OCI-M2 (cell line): ENCODE measurements at regions not wholly inside any gene's neighbourhood (a gene's known extent, or its start where the extent isn't known, plus 50 kb on each side); places are given as distances from the start of the nearest gene placed in this dataset.

ENCODE experiments used
- DNase-seq: peaks from one replicate; lab custom pipeline; 2025; ENCODE audit not compliant: unreplicated experiment; lab: John Stamatoyannopoulos, UW

- DNase-seq = no peak
These were observed 304.9 kb downstream of the TMEM167A start for GRCh38 chr5:82772281-82772680.

- DNase-seq = no peak
These were observed 311.0 kb downstream of the TMEM167A start for GRCh38 chr5:82766206-82766605.

- no peak for DNase-seq
These were observed 311.4 kb downstream of the TMEM167A start for GRCh38 chr5:82765765-82766164.

GRCh38 chr5:82760856-82761255, 316.3 kb downstream of the TMEM167A start:
- DNase-seq = no peak

- DNase-seq = no peak
These were observed 318.3 kb downstream of the TMEM167A start for GRCh38 chr5:82758881-82759280.

GRCh38 chr5:82754759-82755158, 322.4 kb downstream of the TMEM167A start:
- no peak for DNase-seq

GRCh38 chr5:82754036-82754746, 323.0 kb downstream of the TMEM167A start:
- no peak for DNase-seq

- no peak for DNase-seq
These were observed 323.8 kb downstream of the TMEM167A start for GRCh38 chr5:82753374-82753773.

- no peak for DNase-seq
These were observed 327.8 kb downstream of the TMEM167A start for GRCh38 chr5:82749461-82749820.

GRCh38 chr5:82748688-82749460, 328.3 kb downstream of the TMEM167A start:
- DNase-seq = no peak

- DNase-seq = no peak
These were observed 329.2 kb downstream of the TMEM167A start for GRCh38 chr5:82747986-82748385.

GRCh38 chr5:82745016-82745415, 332.2 kb downstream of the TMEM167A start:
- DNase-seq = no peak

GRCh38 chr5:82738681-82739269, 338.4 kb downstream of the TMEM167A start:
- no peak for DNase-seq

GRCh38 chr5:82735160-82735789, 341.9 kb downstream of the TMEM167A start:
- no peak for DNase-seq

GRCh38 chr5:82734347-82734746, 342.8 kb downstream of the TMEM167A start:
- no peak for DNase-seq

- DNase-seq = no peak
These were observed 346.3 kb downstream of the TMEM167A start for GRCh38 chr5:82730913-82731312.

GRCh38 chr5:82728926-82729702, 348.1 kb downstream of the TMEM167A start:
- DNase-seq = no peak

GRCh38 chr5:82723168-82723567, 354.0 kb downstream of the TMEM167A start:
- no peak for DNase-seq

GRCh38 chr5:82721087-82721410, 356.1 kb downstream of the TMEM167A start:
- no peak for DNase-seq

- DNase-seq = no peak
These were observed 356.7 kb downstream of the TMEM167A start for GRCh38 chr5:82720213-82721086.
